Peyer's patch (tissue), 4 donors: ENCODE measurements at regions not wholly inside any gene's neighbourhood (a gene's known extent, or its start where the extent isn't known, plus 50 kb on each side); places are given as distances from the start of the nearest gene placed in this dataset.

ENCODE experiments used
- POLR2A ChIP-seq, 2 donors: fragments of 450-650 bp; IDR thresholded peaks; one replicate each; pipeline ENCODE4 v1.5.1; 2017; ENCODE audit warnings: antibody characterized with exemption in 2 of 2, mild to moderate bottlenecking in 2 of 2, moderate library complexity in 2 of 2
- TF ChIP-seq, protein P1 (sequence below), 6 experiments: fragments of 450-650 bp in 4 of 6; fragments of 200-600 bp in 2 of 6; sonication (generic) in 1 of 6; IDR thresholded peaks; one replicate each; pipeline ENCODE4 v1.5.1; 2017 to 2019; ENCODE audit warnings: antibody characterized with exemption in 6 of 6, mild to moderate bottlenecking in 3 of 6, moderate library complexity in 1 of 6

DNA sequence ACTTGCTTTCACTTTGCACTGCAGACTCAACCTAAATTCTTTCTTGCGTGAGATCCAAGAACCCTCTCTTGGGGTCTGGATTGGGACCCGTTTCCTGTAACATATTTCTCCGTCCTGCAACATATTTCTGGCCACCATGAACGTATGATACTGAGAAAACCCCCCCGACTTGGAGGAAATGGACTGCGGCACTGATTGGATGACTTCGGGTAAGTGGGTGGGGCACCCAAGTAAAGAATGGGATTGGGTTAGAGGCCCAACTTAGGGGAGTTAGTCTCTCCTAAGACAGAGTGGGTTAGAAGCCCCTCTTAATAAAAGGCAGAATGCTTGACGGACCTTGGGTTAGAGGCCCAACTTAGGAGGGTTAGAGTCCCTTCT lies 690.4 kb downstream of the UQCRFS1 start:
- TF ChIP-seq, protein P1, sequence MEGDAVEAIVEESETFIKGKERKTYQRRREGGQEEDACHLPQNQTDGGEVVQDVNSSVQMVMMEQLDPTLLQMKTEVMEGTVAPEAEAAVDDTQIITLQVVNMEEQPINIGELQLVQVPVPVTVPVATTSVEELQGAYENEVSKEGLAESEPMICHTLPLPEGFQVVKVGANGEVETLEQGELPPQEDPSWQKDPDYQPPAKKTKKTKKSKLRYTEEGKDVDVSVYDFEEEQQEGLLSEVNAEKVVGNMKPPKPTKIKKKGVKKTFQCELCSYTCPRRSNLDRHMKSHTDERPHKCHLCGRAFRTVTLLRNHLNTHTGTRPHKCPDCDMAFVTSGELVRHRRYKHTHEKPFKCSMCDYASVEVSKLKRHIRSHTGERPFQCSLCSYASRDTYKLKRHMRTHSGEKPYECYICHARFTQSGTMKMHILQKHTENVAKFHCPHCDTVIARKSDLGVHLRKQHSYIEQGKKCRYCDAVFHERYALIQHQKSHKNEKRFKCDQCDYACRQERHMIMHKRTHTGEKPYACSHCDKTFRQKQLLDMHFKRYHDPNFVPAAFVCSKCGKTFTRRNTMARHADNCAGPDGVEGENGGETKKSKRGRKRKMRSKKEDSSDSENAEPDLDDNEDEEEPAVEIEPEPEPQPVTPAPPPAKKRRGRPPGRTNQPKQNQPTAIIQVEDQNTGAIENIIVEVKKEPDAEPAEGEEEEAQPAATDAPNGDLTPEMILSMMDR (IDR thresholded peaks at IDR 0.05): no peak
- TF ChIP-seq POLR2A (IDR thresholded peaks at IDR 0.05): no peak
